Astrocyte of the spinal cord (primary cell): ENCODE measurements at regions not wholly inside any gene's neighbourhood (a gene's known extent, or its start where the extent isn't known, plus 50 kb on each side); places are given as distances from the start of the nearest gene placed in this dataset.

Source experiments
- DNase-seq: peaks from one replicate; pipeline ENCODE4 v3.0.0; 2011; ENCODE audit warnings: low read depth, low spot score
- H3K4me3 ChIP-seq: 2 replicates; pipeline ENCODE4 v1.5.1; 2011; ENCODE audit warnings: low read depth, mild to moderate bottlenecking, low read length, moderate library complexity
- CTCF ChIP-seq: IDR thresholded peaks from 2 replicates; pipeline ENCODE4 v1.5.1; 2012; ENCODE audit warnings: low read depth, mild to moderate bottlenecking, low read length, inconsistent platforms
- in situ Hi-C: cut with HindIII; loops from 2 replicates; pipeline ENCODE4 v1.10.0; 2017; ENCODE audit warnings: low sequenced_read_pairs

- no peak for TF ChIP-seq CTCF
- in situ Hi-C loops, result no loop called here
- H3K4me3 ChIP-seq, result no peak overlapping the region
- DNase-seq, result peak; percentile 49
These were observed 180.6 kb upstream of the RBMS1 start for GRCh38 chr2:160674146-160674750.

- no peak overlapping the region for H3K4me3 ChIP-seq
- no peak for DNase-seq
- TF ChIP-seq CTCF, result no peak
- in situ Hi-C loops, result no loop called here
These were observed 186.1 kb upstream of the RBMS1 start for GRCh38 chr2:160679686-160680085.

- DNase-seq, result no peak
- TF ChIP-seq CTCF, result no peak
- no peak overlapping the region for H3K4me3 ChIP-seq
- in situ Hi-C loops, result no loop called here
These were observed 186.7 kb upstream of the RBMS1 start for GRCh38 chr2:160680294-160680693.

GRCh38 chr2:160680974-160681373 lies 187.4 kb upstream of the RBMS1 start:
- no peak for DNase-seq
- in situ Hi-C loops, result no loop called here
- no peak for TF ChIP-seq CTCF
- H3K4me3 ChIP-seq, result no peak overlapping the region

GRCh38 chr2:160683206-160683605 lies 189.6 kb upstream of the RBMS1 start:
- no peak for DNase-seq
- in situ Hi-C loops, result no loop called here
- no peak overlapping the region for H3K4me3 ChIP-seq
- no peak for TF ChIP-seq CTCF

GRCh38 chr2:160687629-160688028 lies 194.0 kb upstream of the RBMS1 start:
- in situ Hi-C loops, result no loop called here
- no peak for TF ChIP-seq CTCF
- H3K4me3 ChIP-seq, result no peak overlapping the region
- no peak for DNase-seq

GRCh38 chr2:160689441-160689840 lies 195.8 kb upstream of the RBMS1 start:
- DNase-seq, result no peak
- H3K4me3 ChIP-seq, result no peak overlapping the region
- in situ Hi-C loops, result no loop called here
- TF ChIP-seq CTCF, result no peak
